ENCODE measurements at regions not wholly inside any gene's neighbourhood (a gene's known extent, or its start where the extent isn't known, plus 50 kb on each side); places are given as distances from the start of the nearest gene placed in this dataset.

- DNase-seq, result no peak
- H2BK5ac ChIP-seq (ENCODE audit: low read length), result no peak overlapping the region
- no peak overlapping the region for H2AK5ac ChIP-seq (ENCODE audit: low read length)
- no peaks in the 10 kb centered on the region for H3K79me1 ChIP-seq (ENCODE audit: low read length)
- H3K36me3 ChIP-seq (ENCODE audit: control insufficient read depth, insufficient read depth, low read length), result no peaks in the 10 kb centered on the region
- no CpG with 5 or more reads among the region's 8 CpGs for WGBS (ENCODE audit: extremely low coverage, insufficient coverage, low lambda C conversion rate)
- no peak overlapping the region for H3K4me3 ChIP-seq (ENCODE audit: low read length)
- no peak overlapping the region for H4K5ac ChIP-seq (ENCODE audit: low read length)
- no peak overlapping the region for H3K18ac ChIP-seq (ENCODE audit: low read length)
- H2BK120ac ChIP-seq (ENCODE audit: low read depth, low read length), result no peak overlapping the region
- H3K4ac ChIP-seq (ENCODE audit: low read depth, low read length), result no peak overlapping the region
- H3K27me3 ChIP-seq (ENCODE audit: insufficient read depth, low read length, poor library complexity), result no peaks in the 10 kb centered on the region
- no peaks in the 10 kb centered on the region for H3K79me2 ChIP-seq (ENCODE audit: control insufficient read depth, insufficient read depth, low read length)
- H3K23ac ChIP-seq (ENCODE audit: low read length), result no peak overlapping the region
- no peak overlapping the region for H3K56ac ChIP-seq (ENCODE audit: low read length)
- H3K9ac ChIP-seq (ENCODE audit: low read length), result no peak overlapping the region
- no peak overlapping the region for H3K27ac ChIP-seq (ENCODE audit: low read depth, low read length)
- H3K4me1 ChIP-seq (ENCODE audit: control insufficient read depth, low read depth, low read length), result no peaks in the 10 kb centered on the region
- H4K8ac ChIP-seq (ENCODE audit: low read depth, low read length), result no peak overlapping the region
- no peak overlapping the region for H3K4me2 ChIP-seq (ENCODE audit: low read length)
- H2BK15ac ChIP-seq (replicated peaks; ENCODE audit: low read depth), result no peak overlapping the region
Measured at GRCh38 chr9:88697764-88698432, 162.9 kb downstream of the NXNL2 start.

GRCh38 chr9:88702985-88703384 lies 168.0 kb downstream of the NXNL2 start:
- Histone ChIP-seq H3K9ac (ENCODE audit: low read length) (no peak overlapping the region), H2AK5ac (ENCODE audit: low read length) (no peak overlapping the region), H2BK5ac (ENCODE audit: low read length) (no peak overlapping the region), H3K27me3 (ENCODE audit: insufficient read depth, low read length, poor library complexity) (no peaks in the 10 kb centered on the region), H3K56ac (ENCODE audit: low read length) (no peak overlapping the region), H3K18ac (ENCODE audit: low read length) (no peak overlapping the region), H3K4ac (ENCODE audit: low read depth, low read length) (no peak overlapping the region), H3K4me3 (ENCODE audit: low read length) (no peak overlapping the region), H3K23ac (ENCODE audit: low read length) (no peak overlapping the region), H3K79me1 (ENCODE audit: low read length) (no peaks in the 10 kb centered on the region), H4K5ac (ENCODE audit: low read length) (no peak overlapping the region), H3K36me3 (ENCODE audit: control insufficient read depth, insufficient read depth, low read length) (no peaks in the 10 kb centered on the region), H3K4me1 (ENCODE audit: control insufficient read depth, low read depth, low read length) (no peaks in the 10 kb centered on the region), H2BK15ac (replicated peaks; ENCODE audit: low read depth) (no peak overlapping the region), H3K27ac (ENCODE audit: low read depth, low read length) (no peak overlapping the region), H4K8ac (ENCODE audit: low read depth, low read length) (no peak overlapping the region), H3K79me2 (ENCODE audit: control insufficient read depth, insufficient read depth, low read length) (no peaks in the 10 kb centered on the region), H3K4me2 (ENCODE audit: low read length) (no peak overlapping the region), H2BK120ac (ENCODE audit: low read depth, low read length) (no peak overlapping the region)
- no CpG with 5 or more reads among the region's 2 CpGs for WGBS (ENCODE audit: extremely low coverage, insufficient coverage, low lambda C conversion rate)
- DNase-seq, result no peak

GRCh38 chr9:88706193-88707113 lies 171.5 kb downstream of the NXNL2 start:
- Histone ChIP-seq H3K36me3 (ENCODE audit: control insufficient read depth, insufficient read depth, low read length) (no peaks in the 10 kb centered on the region), H3K4ac (ENCODE audit: low read depth, low read length) (no peak overlapping the region), H3K79me2 (ENCODE audit: control insufficient read depth, insufficient read depth, low read length) (no peaks in the 10 kb centered on the region), H3K4me3 (ENCODE audit: low read length) (no peak overlapping the region), H2AK5ac (ENCODE audit: low read length) (no peak overlapping the region), H4K5ac (ENCODE audit: low read length) (no peak overlapping the region), H3K27ac (ENCODE audit: low read depth, low read length) (no peak overlapping the region), H2BK15ac (replicated peaks; ENCODE audit: low read depth) (no peak overlapping the region), H3K23ac (ENCODE audit: low read length) (no peak overlapping the region), H3K27me3 (ENCODE audit: insufficient read depth, low read length, poor library complexity) (no peaks in the 10 kb centered on the region), H4K8ac (ENCODE audit: low read depth, low read length) (no peak overlapping the region), H3K79me1 (ENCODE audit: low read length) (no peaks in the 10 kb centered on the region), H3K4me2 (ENCODE audit: low read length) (no peak overlapping the region), H3K18ac (ENCODE audit: low read length) (no peak overlapping the region), H3K9ac (ENCODE audit: low read length) (no peak overlapping the region), H3K56ac (ENCODE audit: low read length) (no peak overlapping the region), H2BK120ac (ENCODE audit: low read depth, low read length) (no peak overlapping the region), H2BK5ac (ENCODE audit: low read length) (no peak overlapping the region), H3K4me1 (ENCODE audit: control insufficient read depth, low read depth, low read length) (no peaks in the 10 kb centered on the region)
- no peak for DNase-seq
- no CpG with 5 or more reads among the region's 38 CpGs for WGBS (ENCODE audit: extremely low coverage, insufficient coverage, low lambda C conversion rate)

- Histone ChIP-seq H3K4ac (ENCODE audit: low read depth, low read length) (no peak overlapping the region), H3K27ac (ENCODE audit: low read depth, low read length) (no peak overlapping the region), H3K79me2 (ENCODE audit: control insufficient read depth, insufficient read depth, low read length) (no peaks in the 10 kb centered on the region), H3K4me3 (ENCODE audit: low read length) (no peak overlapping the region), H4K5ac (ENCODE audit: low read length) (no peak overlapping the region), H2BK120ac (ENCODE audit: low read depth, low read length) (no peak overlapping the region), H2BK5ac (ENCODE audit: low read length) (no peak overlapping the region), H2AK5ac (ENCODE audit: low read length) (no peak overlapping the region), H3K79me1 (ENCODE audit: low read length) (no peaks in the 10 kb centered on the region), H3K9ac (ENCODE audit: low read length) (no peak overlapping the region), H3K56ac (ENCODE audit: low read length) (no peak overlapping the region), H3K18ac (ENCODE audit: low read length) (no peak overlapping the region), H3K4me1 (ENCODE audit: control insufficient read depth, low read depth, low read length) (no peaks in the 10 kb centered on the region), H3K23ac (ENCODE audit: low read length) (no peak overlapping the region), H3K4me2 (ENCODE audit: low read length) (no peak overlapping the region), H2BK15ac (replicated peaks; ENCODE audit: low read depth) (no peak overlapping the region), H3K36me3 (ENCODE audit: control insufficient read depth, insufficient read depth, low read length) (no peaks in the 10 kb centered on the region), H4K8ac (ENCODE audit: low read depth, low read length) (no peak overlapping the region), H3K27me3 (ENCODE audit: insufficient read depth, low read length, poor library complexity) (no peaks in the 10 kb centered on the region)
- DNase-seq, result no peak
- no CpG with 5 or more reads among the region's 2 CpGs for WGBS (ENCODE audit: extremely low coverage, insufficient coverage, low lambda C conversion rate)
Measured at GRCh38 chr9:88710449-88710848, 175.5 kb downstream of the NXNL2 start.

GRCh38 chr9:88711719-88712118 lies 176.7 kb downstream of the NXNL2 start:
- Histone ChIP-seq H2BK15ac (replicated peaks; ENCODE audit: low read depth) (no peak overlapping the region), H2BK5ac (ENCODE audit: low read length) (no peak overlapping the region), H3K79me1 (ENCODE audit: low read length) (no peaks in the 10 kb centered on the region), H2BK120ac (ENCODE audit: low read depth, low read length) (no peak overlapping the region), H3K56ac (ENCODE audit: low read length) (no peak overlapping the region), H3K27ac (ENCODE audit: low read depth, low read length) (no peak overlapping the region), H2AK5ac (ENCODE audit: low read length) (no peak overlapping the region), H3K18ac (ENCODE audit: low read length) (no peak overlapping the region), H3K27me3 (ENCODE audit: insufficient read depth, low read length, poor library complexity) (no peaks in the 10 kb centered on the region), H3K4me1 (ENCODE audit: control insufficient read depth, low read depth, low read length) (no peaks in the 10 kb centered on the region), H4K8ac (ENCODE audit: low read depth, low read length) (no peak overlapping the region), H4K5ac (ENCODE audit: low read length) (no peak overlapping the region), H3K4ac (ENCODE audit: low read depth, low read length) (no peak overlapping the region), H3K36me3 (ENCODE audit: control insufficient read depth, insufficient read depth, low read length) (no peaks in the 10 kb centered on the region), H3K9ac (ENCODE audit: low read length) (no peak overlapping the region), H3K79me2 (ENCODE audit: control insufficient read depth, insufficient read depth, low read length) (no peaks in the 10 kb centered on the region), H3K4me3 (ENCODE audit: low read length) (no peak overlapping the region), H3K4me2 (ENCODE audit: low read length) (no peak overlapping the region), H3K23ac (ENCODE audit: low read length) (no peak overlapping the region)
- no peak for DNase-seq
